ENCODE measurements at regions not wholly inside any gene's neighbourhood (a gene's known extent, or its start where the extent isn't known, plus 50 kb on each side); places are given as distances from the start of the nearest gene placed in this dataset.

DNA sequence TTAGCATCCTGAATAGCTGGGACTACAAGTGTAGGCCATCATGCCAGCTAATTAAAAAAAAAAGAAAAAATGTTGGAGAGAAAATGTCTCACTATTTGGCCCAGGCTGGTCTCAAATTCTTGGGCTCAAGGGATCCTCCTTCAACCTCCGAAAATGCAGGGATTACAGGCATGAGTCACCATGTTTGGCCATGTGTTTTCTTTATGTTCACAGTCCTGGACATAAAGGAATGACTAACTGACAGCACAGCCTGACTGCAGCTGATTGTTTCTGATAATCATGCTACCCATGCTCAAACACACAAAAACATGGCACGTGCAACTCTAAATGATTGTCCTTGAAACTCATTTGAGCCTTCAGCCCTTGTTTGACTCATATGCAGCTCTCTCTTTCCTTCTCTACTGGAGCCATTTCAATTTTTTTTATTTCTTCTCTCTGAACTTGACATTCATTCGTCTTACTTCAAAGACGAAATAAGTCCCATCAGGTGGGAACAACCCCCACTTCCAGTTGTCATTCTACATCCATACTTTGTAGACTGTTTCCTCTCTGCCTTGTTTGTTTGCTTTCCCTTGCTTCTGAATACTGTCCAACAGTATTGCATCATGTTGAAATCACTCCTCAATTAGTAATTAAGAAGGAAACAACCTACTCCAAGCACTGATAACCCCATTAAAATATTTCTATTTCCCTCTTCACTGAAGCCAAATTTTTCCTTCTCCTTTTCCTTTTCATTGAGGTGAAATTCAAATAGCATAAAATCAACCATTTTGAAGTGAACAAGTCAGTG, 413.0 kb downstream of the BMP2 start:
- no peak for DNase-seq

DNA sequence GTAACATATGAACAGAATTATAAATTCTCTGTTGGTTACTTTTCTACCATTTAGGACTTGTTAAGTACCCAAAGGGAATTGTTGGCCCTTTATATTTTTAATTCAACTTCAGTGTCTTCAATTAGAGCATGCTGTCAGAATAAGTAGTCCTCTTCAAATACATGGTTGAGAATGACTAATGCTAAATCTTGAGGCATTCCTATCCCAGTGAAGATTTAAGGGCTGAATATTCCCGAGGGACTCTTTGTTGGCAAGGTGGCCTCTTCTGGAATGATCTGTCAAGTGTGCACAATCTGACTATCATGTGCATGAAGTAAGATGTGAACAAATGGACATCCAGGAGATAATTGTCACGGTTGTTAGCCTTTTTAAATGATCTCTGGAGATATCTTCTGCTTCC, 421.7 kb downstream of the BMP2 start:
- no peak for DNase-seq

DNA sequence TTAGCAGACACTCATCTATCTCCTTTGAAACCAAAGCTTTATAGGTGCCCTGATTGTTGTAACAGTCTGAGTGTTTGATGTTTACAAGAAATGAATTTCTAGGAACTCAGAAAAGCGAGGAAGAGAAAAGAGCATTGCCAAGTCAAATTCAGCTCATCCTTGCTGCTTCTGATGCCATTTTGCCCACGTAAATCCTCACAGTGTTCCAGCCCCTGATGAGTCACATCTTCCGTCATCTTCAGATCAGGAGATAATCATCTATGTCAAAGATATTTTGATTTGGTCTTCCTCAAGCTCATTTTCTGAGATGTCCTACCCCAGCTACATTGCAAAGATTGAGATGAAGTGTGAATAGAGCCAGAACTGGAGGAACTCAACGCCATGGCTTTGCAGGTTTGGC, 426.2 kb downstream of the BMP2 start:
- DNase-seq = no peak

DNA sequence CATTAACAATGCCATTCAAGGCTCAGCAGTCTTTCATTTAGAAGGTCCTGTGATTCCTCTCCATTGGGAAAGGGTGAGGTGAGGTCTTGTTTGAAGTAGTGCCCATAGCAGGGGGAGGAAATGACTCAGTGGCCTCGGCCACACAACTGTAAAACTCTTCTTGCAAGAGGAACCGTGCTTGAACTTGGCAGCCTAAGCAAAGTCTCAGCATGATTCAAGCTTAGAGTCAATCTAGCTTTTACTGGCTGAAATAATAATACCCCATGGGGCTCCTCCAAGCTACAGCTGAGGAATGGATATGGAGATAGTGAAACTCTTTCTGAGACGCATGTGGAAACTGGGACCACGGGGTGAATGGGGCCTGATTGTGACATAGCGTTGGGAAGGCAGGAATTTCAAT, 428.2 kb downstream of the BMP2 start:
- DNase-seq = no peak

DNA sequence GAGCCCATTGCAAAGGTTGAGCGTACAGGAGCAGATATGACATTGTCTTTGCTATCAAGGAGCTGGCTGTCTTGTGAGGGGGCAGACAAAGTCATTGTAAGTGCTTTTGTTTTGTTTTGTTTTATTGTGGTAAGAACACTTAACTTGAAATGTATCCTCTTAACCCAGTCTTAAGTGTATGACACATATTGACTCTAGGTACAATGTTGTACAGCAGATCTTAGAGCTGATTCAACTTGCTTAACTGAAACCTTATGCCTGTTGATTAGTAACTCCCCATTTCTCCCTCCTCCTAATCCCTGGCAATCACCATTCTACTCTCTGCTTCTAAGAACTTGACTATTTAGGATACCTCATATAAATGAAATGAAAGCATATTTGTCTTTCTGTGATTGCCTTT, 429.0 kb downstream of the BMP2 start:
- no peak for DNase-seq

DNA sequence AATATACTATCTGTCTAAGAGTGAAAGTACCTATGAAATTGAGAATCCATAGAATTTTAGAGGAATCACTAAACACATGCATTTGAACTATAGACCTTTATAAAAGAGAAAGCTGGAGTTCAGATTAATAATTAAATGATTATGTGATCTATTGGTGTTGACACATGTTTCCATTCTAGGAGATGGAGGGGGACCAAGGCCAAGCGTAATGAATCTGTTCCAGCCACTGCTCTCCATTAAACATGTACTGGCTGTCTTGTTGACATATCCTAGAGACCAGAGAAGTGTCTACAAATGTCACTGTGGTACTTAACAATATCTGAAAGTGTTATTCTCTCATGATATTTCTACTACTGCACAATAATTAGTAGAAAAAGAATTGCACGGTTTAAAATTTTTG, 432.4 kb downstream of the BMP2 start:
- no peak for DNase-seq

DNA sequence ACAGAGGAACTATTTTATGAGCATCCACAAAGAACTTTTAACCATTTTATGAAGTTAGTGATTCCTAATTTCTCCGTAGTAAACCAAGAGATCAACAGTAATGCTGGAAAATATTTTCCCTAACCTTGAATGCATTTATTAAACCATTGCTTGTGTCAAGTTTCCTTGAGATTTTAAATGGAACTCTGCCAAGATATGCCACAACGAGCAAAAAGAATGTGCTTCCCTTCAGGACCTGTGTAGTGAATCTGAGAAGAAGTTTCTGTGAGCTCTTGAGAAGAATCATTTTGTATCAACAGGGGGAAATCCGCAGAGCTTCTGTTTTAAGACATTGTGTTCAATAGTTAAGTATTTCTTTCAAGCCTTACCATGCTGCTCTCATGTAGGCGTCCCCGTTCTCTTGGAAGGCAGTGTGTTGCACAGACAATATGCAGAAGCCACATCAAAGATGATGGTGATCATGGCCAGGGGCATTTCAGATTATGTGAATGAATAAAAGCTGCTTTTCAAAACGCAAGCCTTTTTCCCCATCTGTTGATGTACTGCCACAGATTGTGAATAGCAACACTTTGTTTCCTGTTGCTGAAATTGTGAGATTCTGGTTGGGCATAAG, 439.8 kb downstream of the BMP2 start:
- no peak for DNase-seq

DNA sequence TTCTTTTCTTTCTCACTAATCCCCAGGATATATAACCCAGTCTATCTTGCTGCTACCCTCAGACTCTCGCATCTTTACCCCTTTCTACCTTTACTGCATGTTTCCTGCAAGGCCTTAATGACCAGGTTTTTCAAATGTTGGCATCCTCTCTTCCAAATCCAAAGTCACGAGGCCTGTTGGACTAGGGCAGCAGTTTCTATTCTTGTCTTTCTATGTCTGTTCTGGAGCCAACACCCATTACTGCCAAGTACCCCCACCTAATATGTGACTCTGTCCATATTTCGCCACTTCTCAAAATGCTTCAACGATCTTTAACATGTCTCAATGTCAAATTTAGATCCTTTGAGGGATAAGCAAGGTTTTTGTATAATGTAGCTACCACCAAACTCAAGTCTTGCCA, 443.4 kb downstream of the BMP2 start:
- DNase-seq = no peak

DNA sequence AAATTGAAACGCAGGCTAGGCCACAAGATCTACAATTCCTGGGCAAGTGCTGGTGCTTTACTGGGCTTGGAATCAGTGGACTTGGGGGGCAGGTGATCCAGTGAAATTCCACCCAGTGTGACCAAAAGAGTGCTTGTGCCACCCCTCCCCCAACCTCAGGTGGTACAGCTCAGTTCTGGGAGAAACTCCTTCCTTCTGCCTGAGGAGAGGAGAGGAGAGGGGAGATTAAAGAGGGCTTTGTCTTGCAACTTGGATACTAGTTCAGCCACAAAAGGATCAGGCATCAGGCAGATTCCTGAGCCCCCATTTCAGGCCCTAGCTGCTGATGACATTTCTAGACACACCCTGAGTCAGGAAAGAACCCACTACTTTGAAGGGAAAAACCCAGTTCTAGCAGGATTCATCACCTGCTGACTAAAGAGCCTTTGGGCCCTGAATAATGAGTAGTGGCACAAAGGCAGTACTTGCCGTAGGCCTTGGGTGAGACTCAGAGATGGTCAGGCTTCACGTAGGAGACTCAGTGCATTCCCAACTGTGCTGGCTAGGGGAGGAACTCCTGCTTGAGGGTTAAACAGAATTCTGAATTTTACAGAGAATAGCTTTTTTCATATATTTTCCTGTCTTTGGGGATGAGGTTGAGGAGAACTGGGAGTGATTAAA, 446.7 kb downstream of the BMP2 start:
- no peak for DNase-seq

DNA sequence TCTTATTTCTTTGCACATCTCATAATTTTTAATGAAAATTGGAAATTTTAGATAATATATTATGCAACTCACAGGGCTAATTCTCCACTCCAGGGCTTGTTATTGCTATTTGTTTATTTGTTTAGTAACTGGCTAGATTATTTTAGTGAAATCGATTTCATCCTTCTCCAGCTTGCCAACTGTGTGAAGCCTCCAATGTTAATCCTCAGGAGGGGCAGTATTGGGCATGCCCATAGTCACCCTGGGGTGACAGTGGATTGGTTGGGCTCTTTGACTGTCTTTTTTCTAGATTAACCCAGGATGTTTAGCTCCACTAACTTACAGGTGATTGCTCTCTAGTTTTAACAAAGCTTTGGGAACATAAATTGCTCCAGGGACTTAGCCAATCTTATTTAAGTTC, 450.1 kb downstream of the BMP2 start:
- no peak for DNase-seq

DNA sequence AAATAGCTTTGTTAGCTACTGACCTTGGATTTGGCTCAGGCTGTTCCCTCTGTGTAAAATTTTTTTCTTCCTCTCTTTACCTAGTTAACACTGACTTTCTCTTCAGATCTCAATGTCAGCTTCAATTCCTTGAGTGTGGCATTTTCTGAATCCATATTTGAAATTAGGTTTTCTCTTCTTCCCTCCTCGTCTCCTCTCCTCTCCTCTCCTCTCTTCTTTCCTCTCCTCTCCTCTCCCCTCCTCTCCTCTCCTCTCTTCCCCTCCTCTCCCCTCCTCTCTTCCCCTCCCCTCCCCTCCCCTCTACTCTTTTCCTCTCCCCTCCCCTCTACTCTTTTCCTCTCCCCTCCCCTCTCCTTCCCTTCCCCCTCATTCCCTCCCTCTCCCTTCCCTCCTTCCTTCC, 453.3 kb downstream of the BMP2 start:
- DNase-seq = no peak

DNA sequence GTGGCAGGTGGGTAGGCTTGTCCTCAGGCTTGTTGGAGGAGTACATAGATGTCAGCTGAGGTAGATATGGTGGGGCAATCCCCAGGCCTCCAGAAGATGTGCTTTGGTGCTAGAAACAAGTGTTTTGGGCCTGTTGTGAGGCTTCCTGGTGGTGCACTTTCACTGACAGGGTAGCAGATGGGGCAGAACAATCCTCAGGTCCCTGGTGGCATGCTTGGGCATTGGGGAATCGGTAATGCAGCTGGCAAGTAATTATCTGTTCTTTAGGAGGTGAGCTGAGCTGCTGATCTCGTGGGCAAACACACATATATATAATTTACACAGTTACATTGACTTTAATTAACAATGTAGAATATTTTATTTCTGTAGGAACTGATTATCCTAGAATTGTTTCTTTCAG, 458.7 kb downstream of the BMP2 start:
- no peak for DNase-seq

DNA sequence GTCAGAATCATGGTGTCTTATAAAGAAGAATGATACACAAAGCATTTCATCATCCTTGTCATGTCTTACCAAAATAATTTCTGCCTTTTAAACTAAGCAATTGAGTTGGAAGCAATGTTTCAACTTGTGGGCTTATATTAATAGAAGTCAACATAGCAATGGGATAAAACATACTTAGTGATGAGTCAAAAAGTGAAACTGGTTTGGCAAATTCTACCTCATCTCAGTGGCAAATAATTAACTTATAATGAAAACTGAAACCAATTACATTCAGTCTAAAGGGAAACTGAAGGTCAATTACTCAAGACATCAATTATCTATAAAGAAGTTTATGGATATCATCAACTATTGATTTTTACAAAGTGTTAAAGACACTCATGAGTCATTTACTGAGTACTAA, 463.8 kb downstream of the BMP2 start:
- DNase-seq = no peak

DNA sequence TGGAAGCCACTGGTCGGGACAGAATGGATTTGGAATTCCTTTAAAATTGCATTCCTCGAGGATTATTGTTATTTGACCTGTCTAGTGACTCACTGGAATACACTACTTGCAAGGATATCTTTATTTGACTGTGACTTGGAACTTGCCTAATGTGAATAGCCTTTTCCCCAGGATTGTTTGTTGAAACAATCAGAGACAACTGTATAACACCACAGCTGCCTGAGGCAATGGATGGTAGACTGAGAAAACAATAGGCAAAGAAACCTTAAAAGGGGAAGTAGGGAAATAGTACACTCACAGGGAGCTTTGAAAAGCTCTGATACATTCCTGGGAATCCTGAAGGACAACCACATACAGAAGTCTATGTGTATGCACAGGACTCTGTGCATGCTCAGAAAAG, 465.3 kb downstream of the BMP2 start:
- no peak for DNase-seq

DNA sequence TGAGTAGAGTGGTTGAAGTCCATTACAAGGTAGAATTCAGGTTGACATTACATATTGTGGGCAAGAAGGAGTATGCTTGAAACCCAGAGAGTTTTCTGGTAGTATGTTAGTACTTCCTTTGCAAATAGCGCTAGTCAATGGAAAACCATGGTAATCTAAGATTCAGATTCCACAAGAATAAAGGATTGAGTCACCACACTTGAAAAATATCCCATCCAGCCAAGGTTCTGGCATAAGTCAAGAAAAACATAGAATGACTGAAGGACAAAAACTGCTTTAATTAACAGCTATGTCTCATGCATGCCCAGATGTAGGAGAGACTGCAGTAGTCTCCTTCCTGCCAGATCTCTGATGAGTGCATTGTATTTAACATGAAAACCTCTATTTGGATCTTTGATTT, 469.8 kb downstream of the BMP2 start:
- DNase-seq = no peak

DNA sequence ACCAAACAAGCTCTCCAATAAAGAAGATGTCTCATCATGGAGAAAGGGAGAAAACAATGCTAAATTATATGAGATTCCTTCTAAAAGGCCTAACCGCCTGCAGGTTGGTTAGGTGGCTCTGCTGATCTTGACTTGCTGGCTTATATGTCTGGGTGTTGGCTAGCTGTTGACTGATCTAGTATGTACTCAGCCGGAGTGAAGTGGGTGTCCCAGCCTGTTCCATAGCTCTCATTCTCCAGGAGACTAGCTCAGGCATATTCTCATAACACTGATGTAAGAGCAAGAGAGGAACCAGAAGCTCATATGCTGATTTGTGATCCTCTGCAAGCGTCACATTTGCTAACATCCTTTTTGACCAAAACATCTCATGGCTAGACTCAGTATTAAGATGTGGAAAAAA, 473.0 kb downstream of the BMP2 start:
- no peak for DNase-seq

DNA sequence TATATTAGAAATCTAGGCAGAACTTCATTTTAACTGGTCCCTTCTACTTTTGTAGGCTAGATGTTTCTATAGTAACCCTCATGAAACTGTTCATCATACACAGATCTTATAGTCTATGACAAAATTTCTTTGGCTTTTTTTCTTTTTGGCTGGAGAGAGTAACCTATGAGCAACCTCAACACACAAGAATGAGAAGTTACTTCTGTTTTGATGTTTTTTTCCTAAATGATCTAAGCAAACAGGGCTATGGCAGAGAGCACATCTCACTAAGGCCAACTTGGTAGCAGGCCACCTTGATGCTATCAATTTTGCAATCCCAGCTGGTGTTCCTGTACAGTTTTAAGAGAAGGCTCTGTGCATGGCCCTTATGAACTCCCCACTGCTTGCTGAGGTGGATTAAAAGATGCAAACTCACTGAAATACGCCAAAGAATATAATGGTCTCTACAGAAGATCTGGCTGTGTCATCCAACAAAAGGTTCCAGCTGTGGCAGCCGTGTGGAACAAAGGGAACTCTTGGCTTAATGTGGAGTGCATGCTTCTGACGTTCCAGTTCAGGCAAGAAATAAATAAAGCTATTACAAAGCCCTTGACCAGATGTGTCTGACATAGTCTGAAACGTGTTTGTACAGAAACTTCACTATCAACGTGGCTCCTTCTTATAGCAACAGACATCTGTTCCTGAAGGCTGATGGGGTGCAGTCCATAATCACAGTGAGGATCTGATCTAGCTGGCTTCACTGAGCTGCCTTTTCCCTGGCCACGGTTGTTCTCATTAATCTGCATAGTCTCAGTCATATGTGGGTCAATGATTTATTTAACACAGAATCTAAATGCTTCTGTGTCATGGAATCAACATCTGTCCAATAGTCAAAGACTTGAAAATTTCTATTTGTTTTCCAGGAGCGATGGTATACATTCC, 481.1 kb downstream of the BMP2 start:
- DNase-seq = no peak

DNA sequence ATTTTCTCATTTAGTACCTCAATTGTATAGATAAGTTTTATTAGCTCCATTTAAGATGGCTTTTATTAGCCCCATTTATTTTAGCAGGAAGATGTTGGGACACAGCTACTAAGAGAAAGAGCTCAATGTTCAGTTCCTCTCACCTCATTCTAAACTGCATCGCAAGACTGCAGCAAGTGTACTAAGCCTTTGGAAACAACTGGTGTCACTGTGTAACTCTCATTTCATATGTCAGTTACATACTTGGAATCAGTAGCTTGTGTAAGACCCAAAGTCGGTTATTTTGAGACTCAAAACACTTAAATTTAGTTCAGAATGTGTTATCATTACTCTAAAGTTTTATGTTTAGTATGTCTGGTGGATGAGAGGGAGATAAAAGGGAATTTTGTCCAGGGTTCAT, 482.9 kb downstream of the BMP2 start:
- no peak for DNase-seq

DNA sequence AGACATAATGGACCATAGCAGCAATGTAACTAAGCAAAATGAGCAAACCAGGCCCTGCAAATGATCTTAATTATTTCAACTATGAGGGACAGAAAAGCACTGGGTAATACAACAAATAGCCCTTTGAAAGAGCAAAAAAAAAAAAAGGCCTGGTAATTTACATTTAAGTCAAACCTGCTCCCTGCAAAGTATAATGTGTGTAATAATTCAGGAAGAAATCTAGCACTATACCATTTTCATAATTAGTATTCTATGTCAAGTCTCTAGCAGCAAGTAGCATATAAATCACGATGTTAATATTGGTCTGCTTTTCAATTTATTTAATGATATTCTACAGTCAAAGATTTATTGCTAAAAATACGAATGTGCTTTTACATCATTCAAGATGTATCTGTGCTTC, 489.6 kb downstream of the BMP2 start:
- DNase-seq = no peak

DNA sequence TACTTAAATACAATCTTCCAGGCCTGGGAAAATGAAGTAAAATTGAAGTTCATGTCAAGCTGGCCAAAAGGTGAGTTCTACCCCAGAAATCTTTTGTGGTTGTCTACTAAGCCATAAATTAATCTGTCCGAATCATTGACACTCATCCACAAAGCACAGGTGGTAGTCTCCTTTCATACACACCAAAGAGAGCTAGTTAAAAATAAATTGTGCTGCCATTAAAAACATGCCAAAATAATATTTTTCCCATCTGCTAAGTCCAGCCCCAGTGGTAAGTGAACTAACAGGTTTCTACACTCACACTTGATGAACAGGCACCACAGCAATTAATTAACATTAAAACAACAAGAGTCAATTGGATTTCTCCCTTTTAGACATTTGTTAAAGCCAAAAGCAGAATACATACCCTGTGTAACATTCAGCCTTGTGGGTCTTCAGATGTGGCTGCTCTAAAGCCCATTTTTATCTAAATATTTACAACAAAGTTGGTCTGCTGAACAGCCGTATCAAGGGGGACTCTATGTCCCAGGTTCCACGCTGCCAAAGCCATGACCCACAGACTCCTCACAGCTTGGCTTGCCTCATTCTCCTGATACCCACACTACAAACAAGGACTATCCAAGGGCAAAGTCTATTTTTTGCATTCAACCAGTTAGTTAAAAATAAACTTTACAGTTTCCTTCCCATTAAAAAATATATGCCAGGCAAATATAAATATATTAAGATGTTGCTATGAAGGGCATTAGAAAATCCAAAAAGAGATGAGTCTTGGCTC, 490.4 kb downstream of the BMP2 start:
- no peak for DNase-seq

DNA sequence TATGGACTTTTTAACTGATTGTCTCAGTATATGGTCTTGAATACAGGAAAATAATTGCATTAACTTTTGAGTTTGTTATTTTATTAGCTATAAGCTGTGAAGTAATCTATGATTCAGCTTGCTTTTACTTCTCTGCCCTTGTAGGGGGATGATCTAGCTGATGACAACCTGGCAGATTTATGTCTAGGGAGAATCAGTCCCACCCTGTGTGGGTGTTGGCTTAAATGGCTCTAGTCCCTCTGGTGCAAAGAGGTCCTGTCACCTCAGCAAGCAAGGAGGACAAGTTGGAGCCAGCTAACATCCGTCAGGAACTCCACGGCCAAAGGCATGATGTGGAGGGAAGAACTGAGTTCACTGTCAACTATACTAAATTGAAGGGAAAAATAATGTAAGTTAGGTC, 495.3 kb downstream of the BMP2 start:
- no peak for DNase-seq

DNA sequence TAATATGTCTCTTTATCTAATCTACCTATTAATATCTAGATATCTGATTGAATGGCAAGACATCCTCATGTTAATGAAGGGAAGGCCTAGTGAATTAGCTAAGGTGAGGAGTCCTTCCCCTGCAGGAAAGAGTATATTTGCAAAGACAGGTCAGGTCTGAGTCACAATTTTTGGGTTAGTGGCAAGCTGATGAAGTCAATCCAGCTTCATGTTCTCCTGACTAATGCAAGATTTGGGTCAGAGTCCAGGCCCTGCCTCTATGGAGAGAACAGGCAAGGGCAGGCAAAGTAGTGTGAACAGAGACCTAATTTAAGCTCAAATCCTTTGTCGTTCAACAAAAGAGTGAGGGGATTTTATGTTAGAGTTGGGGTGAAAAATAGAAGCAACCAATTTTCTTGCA, 496.7 kb downstream of the BMP2 start:
- DNase-seq = no peak

DNA sequence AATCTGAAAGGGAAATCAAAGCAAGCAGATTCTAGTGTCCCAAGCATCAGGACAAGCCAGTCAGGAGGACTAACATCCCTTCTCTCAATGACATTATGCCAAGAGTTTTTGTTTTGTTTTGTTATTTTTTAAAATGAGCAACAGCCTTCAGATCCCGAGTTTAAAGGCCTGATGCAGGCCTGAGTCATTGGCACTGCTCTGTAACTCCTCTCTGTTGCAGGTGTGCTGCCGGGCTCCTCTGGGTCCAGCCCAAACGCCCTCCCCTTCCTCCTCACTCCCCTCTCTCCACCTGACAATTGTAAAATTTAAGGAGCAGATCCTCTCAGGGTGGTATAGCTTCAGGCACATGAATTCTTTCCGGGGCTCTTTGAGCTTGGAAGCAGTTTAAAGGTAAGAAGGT, 502.0 kb downstream of the BMP2 start:
- no peak for DNase-seq

All from SIG-M5 (cell line).